GM12865 (cell line): ENCODE measurements at regions not wholly inside any gene's neighbourhood (a gene's known extent, or its start where the extent isn't known, plus 50 kb on each side); places are given as distances from the start of the nearest gene placed in this dataset.

Source experiments
- DNase-seq: peaks from one replicate; pipeline ENCODE4 v3.0.0; 2010; ENCODE audit warnings: low read depth
- H3K4me3 ChIP-seq: 2 replicates; pipeline ENCODE4 v1.5.1; 2011; ENCODE audit warnings: mild to moderate bottlenecking, low read depth, low read length, control low read depth
- CTCF ChIP-seq: IDR thresholded peaks from 2 replicates; pipeline ENCODE4 v1.5.1; 2011; ENCODE audit warnings: low read length, control low read depth, low read depth, inconsistent platforms; ENCODE audit not compliant: insufficient read depth; ENCODE audit errors: missing control alignments

- no peak overlapping the region for H3K4me3 ChIP-seq
- TF ChIP-seq CTCF: no peak
- no peak for DNase-seq
Measured at GRCh38 chr2:240302041-240302440, 133.4 kb upstream of the GPC1 start.

GRCh38 chr2:240302933-240303595 is 132.4 kb upstream of the GPC1 start:
- H3K4me3 ChIP-seq: no peak overlapping the region
- DNase-seq: no peak
- no peak for TF ChIP-seq CTCF

- no peak for DNase-seq
- H3K4me3 ChIP-seq: no peak overlapping the region
- no peak for TF ChIP-seq CTCF
Measured at GRCh38 chr2:240303896-240304745, 131.3 kb upstream of the GPC1 start.

- no peak for DNase-seq
- no peak for TF ChIP-seq CTCF
- no peak overlapping the region for H3K4me3 ChIP-seq
Measured at GRCh38 chr2:240304746-240305161, 130.7 kb upstream of the GPC1 start.

GRCh38 chr2:240305369-240305962 is 130.0 kb upstream of the GPC1 start:
- no peak for DNase-seq
- no peak for TF ChIP-seq CTCF
- no peak overlapping the region for H3K4me3 ChIP-seq

GRCh38 chr2:240306185-240306584 is 129.3 kb upstream of the GPC1 start:
- H3K4me3 ChIP-seq: no peak overlapping the region
- DNase-seq: no peak
- TF ChIP-seq CTCF: no peak
